ENCODE measurements at regions not wholly inside any gene's neighbourhood (a gene's known extent, or its start where the extent isn't known, plus 50 kb on each side); places are given as distances from the start of the nearest gene placed in this dataset.
"Not testable (repeated sequence)": the region's sequence is repeated elsewhere in the genome, so short reads cannot be mapped to it uniquely, and the experiment has no call there.

GRCh38 chr15:95153201-95153600 lies 921.8 kb downstream of the MCTP2 start:
- not testable (repeated sequence) for DNase-seq

GRCh38 chr15:95160316-95160715 lies 929.0 kb downstream of the MCTP2 start:
- no peak for DNase-seq

- DNase-seq, result no peak
Measured at GRCh38 chr15:95162069-95162468, 930.7 kb downstream of the MCTP2 start.

GRCh38 chr15:95162531-95162930 lies 931.2 kb downstream of the MCTP2 start:
- DNase-seq, result no peak

- DNase-seq, result no peak
Measured at GRCh38 chr15:95162967-95163531, 931.7 kb downstream of the MCTP2 start.

- DNase-seq, result no peak
Measured at GRCh38 chr15:95168152-95168551, 936.8 kb downstream of the MCTP2 start.

- DNase-seq, result no peak
Measured at GRCh38 chr15:95168951-95169431, 937.6 kb downstream of the MCTP2 start.

- no peak for DNase-seq
Measured at GRCh38 chr15:95169541-95170459, 938.4 kb downstream of the MCTP2 start.

- no peak for DNase-seq
Measured at GRCh38 chr15:95170561-95171380, 939.4 kb downstream of the MCTP2 start.

- no peak for DNase-seq
Measured at GRCh38 chr15:95171564-95171963, 940.2 kb downstream of the MCTP2 start.

- DNase-seq, result no peak
Measured at GRCh38 chr15:95174301-95175259, 943.2 kb downstream of the MCTP2 start.

GRCh38 chr15:95175914-95176658 lies 944.7 kb downstream of the MCTP2 start:
- DNase-seq, result no peak

- no peak for DNase-seq
Measured at GRCh38 chr15:95176794-95177577, 945.6 kb downstream of the MCTP2 start.

GRCh38 chr15:95180530-95180929 lies 949.2 kb downstream of the MCTP2 start:
- no peak for DNase-seq

GRCh38 chr15:95182091-95182490 lies 950.7 kb downstream of the MCTP2 start:
- no peak for DNase-seq

- DNase-seq, result no peak
Measured at GRCh38 chr15:95192923-95193322, 961.6 kb downstream of the MCTP2 start.

- DNase-seq, result no peak
Measured at GRCh38 chr15:95194746-95195145, 963.4 kb downstream of the MCTP2 start.

- DNase-seq, result no peak
Measured at GRCh38 chr15:95196176-95196915, 965.0 kb downstream of the MCTP2 start.

- DNase-seq, result no peak
Measured at GRCh38 chr15:95202569-95203349, 971.4 kb downstream of the MCTP2 start.

Measured in stimulated activated naive CD4-positive, alpha-beta T cell treated with Interleukin-2 at 50 U/mL for 16 hours (primary cell).